NB4 (cell line): ENCODE measurements at regions not wholly inside any gene's neighbourhood (a gene's known extent, or its start where the extent isn't known, plus 50 kb on each side); places are given as distances from the start of the nearest gene placed in this dataset.
"Not testable (repeated sequence)": the region's sequence is repeated elsewhere in the genome, so short reads cannot be mapped to it uniquely, and the experiment has no call there.

Source experiments
- DNase-seq: peaks from one replicate; pipeline ENCODE4 v3.0.0; 2010; ENCODE audit warnings: low read depth
- H3K4me3 ChIP-seq: one replicate; pipeline ENCODE4 v1.5.1; 2011; ENCODE audit warnings: mild to moderate bottlenecking, low read depth, low read length, moderate library complexity
- CTCF ChIP-seq: IDR thresholded peaks from one replicate; pipeline ENCODE4 v1.5.1; 2012; ENCODE audit warnings: low read depth, low read length
- MAX ChIP-seq: IDR thresholded peaks from 2 replicates; pipeline ENCODE4 v1.6.1; 2011; ENCODE audit warnings: low read depth, low read length
- MYC ChIP-seq: IDR thresholded peaks from 2 replicates; pipeline ENCODE4 v1.6.1; 2011; ENCODE audit warnings: low read depth, low read length
- POLR2A ChIP-seq: IDR thresholded peaks from 2 replicates; pipeline ENCODE4 v1.6.1; 2011; ENCODE audit warnings: mild to moderate bottlenecking; ENCODE audit not compliant: insufficient read length; ENCODE audit errors: extremely low read depth

DNA sequence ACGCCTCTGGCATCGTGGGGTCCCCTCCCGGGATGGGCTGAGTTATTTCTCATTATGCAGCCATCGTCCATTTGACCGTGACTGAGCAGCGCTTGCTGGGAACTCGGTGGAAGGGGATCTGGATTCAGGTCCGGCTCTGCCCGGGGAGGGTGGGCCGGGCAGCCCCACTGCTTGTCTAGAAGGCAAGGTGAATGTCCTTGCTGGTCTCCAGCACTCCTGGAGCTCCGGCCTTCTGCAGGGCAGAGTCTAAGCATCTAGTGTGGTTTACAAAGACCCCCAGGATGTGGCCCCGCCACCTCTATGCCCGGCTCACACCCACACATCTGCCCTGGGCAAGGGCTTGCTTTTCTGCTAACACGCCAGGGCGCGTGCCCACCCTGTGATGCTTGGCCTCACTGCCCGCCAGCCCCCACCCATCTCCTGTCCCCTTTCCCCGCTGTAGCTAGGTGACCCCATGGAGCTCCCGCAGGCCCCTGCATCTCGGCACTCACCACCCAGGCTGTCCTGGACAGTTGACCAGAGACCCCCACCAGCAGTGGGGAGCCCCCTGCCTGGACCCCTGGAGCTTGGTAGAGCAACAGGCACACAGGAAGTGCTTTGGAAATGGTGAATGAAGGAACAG, 151.0 kb upstream of the CHST15 start:
- no peak for DNase-seq
- TF ChIP-seq POLR2A, result no peak
- TF ChIP-seq MYC, result no peak
- no peak for TF ChIP-seq CTCF
- TF ChIP-seq MAX, result no peak
- H3K4me3 ChIP-seq, result no peak overlapping the region

DNA sequence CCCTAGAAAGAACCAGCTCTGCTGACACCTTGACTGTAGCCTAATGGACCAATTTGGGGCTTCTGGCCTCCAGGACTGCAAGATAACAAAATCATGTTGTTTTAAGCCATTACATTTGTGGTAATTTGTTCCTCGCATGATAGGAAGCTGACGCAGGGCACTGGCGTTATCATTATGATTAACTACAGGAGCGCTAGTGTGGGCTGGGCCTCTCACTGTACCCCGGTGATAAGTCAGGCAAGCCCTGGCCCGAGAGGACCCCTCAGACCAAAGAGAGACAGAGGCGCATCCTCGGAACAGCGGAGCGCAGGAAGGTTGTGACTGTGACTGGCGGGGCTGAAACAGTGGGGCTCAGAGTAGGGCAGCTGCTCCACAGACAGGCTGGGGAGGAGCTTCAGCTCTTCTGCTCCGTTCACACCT, 150.3 kb upstream of the CHST15 start:
- H3K4me3 ChIP-seq, result no peak overlapping the region
- no peak for DNase-seq
- TF ChIP-seq MYC (no peak), MAX (no peak), POLR2A (no peak), CTCF (no peak)

DNA sequence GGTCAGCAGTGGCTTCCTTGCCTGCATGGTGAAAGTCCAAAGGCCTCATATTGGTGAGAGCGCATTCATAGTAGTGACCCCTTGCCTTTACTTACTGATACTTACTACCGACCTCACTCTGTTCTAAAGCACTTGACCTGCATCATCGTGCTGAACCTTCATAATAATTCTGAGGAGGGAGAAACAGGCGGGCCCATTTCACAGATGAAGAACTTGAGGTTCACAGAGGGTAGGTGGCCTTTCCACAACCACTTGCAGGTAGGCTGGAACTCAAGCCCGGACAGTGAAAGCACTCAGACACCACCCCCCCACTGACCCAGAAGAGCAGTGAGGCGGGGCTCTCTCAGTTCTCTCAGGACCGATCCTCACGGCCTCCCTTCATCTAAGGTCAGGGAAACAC, 149.4 kb upstream of the CHST15 start:
- H3K4me3 ChIP-seq, result no peak overlapping the region
- no peak for TF ChIP-seq MAX
- no peak for TF ChIP-seq POLR2A
- no peak for TF ChIP-seq MYC
- TF ChIP-seq CTCF, result no peak
- no peak for DNase-seq

DNA sequence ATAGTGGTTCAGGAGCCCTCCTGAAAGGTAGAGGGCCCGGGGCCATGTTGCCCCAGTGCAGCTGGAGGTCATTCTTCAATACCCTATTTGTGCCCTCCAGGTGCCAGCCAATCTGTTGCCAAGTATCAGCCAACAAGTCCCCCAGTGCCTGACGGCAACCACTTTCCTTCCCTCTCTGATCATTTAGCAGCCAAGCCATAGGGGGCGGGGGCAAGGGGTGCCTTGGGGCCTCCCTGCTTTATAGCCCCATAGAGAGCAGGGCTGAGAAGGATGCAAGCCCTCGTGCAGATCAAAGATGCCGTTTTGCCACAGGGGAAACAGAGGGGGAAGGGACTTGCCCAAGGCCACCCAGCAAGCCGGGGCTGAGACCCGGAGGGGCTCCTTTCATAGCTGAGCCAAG, 149.0 kb upstream of the CHST15 start:
- DNase-seq, result no peak
- H3K4me3 ChIP-seq, result no peak overlapping the region
- TF ChIP-seq CTCF, result no peak
- TF ChIP-seq MYC, result no peak
- TF ChIP-seq MAX, result no peak
- no peak for TF ChIP-seq POLR2A

DNA sequence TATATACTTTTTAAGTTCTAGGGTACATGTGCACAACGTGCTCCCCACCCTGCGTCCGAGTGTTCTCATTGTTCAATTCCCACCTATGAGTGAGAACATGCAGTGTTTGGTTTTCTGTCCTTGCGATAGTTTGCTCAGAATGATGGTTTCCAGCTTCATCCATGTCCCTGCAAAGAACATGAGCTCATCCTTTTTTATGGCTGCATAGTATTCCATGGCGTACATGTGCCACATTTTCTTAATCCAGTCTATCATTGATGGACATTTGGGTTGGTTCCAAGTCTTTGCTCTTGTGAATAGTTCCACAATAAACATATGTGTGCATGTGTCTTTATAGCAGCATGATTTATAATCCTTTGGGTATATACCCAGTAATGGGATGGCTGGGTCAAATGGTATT, 148.1 kb upstream of the CHST15 start:
- H3K4me3 ChIP-seq, DNase-seq: not testable (repeated sequence)

- DNase-seq, result no peak
- no peak for TF ChIP-seq MAX
- no peak for TF ChIP-seq POLR2A
- no peak for TF ChIP-seq CTCF
- TF ChIP-seq MYC, result no peak
- H3K4me3 ChIP-seq, result no peak overlapping the region
Observed at GRCh38 chr10:124240839-124241291, 147.5 kb upstream of the CHST15 start.
